ENCODE measurements at regions not wholly inside any gene's neighbourhood (a gene's known extent, or its start where the extent isn't known, plus 50 kb on each side); places are given as distances from the start of the nearest gene placed in this dataset.

DNA sequence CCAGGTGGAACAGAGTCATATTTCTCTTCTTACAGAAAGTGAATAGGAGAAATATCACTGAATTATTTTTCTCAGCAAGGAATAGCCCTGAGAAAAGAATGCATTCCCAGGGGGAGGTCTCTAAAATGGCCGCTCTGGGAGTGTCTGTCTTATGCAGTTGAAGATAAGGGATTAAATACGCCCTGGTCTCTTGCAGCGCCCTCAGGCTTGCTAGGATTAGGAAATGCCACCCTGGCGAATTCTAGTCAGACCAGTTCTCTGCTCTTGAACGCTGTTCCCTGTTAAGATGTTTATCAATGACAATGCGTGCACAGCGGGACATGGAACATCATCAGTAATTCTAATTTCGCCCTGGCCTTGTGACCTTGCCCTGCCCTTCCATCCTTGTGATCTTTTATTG is 949.0 kb upstream of the SEMA6D start:
- Histone ChIP-seq H2AFZ (ENCODE audit: insufficient read depth, low read depth, low read length, poor library complexity, severe bottlenecking) (no peak overlapping the region), H3K27me3 (replicated peaks in 1 of 4; ENCODE audit: control extremely low read depth in 1 of 4, control insufficient read depth in 3 of 4, insufficient read depth in 4 of 4, low read length in 3 of 4) (no peaks in the 10 kb centered on the region), H3K9ac (ENCODE audit: low read length) (no peak overlapping the region), H4K20me1 (ENCODE audit: control insufficient read depth, insufficient read depth, low read length, poor library complexity, severe bottlenecking) (no peaks in the 10 kb centered on the region), H3K27ac (ENCODE audit: low read length in 2 of 2) (no peak overlapping the region), H3K4me1 (ENCODE audit: control insufficient read depth in 2 of 2, insufficient read depth in 2 of 2, low read length in 2 of 2) (no peaks in the 10 kb centered on the region), H3K9me3 (ENCODE audit: control extremely low read depth in 1 of 3, control insufficient read depth in 2 of 3, insufficient read depth in 1 of 3, low read length in 2 of 3) (peaks cover 0 to 10% (median 8%) of the 10 kb centered on the region in 3 donors), H3K4me2 (replicated peaks; ENCODE audit: low read depth, low read length, poor library complexity, severe bottlenecking) (no peak overlapping the region), H3K79me2 (ENCODE audit: control insufficient read depth, insufficient read depth, low read length) (no peaks in the 10 kb centered on the region), H3K36me3 (replicated peaks in 1 of 2; ENCODE audit: control extremely low read depth in 1 of 2, control insufficient read depth in 1 of 2, extremely low read depth in 1 of 2, insufficient read depth in 2 of 2, low read length in 1 of 2) (no peaks in the 10 kb centered on the region), H3K4me3 (ENCODE audit: control extremely low read depth in 1 of 5, extremely low read depth in 1 of 5, insufficient read depth in 1 of 5, low read depth in 2 of 5, low read length in 4 of 5) (no peak overlapping the region)
- H3K27me3 Mint-ChIP-seq: no peaks in the 10 kb centered on the region
- no peak for TF ChIP-seq EZH2 (IDR thresholded peaks at IDR 0.05; ENCODE audit: borderline replicate concordance, insufficient read depth, low read depth, low read length, poor library complexity, severe bottlenecking)
- TF ChIP-seq, protein P1, sequence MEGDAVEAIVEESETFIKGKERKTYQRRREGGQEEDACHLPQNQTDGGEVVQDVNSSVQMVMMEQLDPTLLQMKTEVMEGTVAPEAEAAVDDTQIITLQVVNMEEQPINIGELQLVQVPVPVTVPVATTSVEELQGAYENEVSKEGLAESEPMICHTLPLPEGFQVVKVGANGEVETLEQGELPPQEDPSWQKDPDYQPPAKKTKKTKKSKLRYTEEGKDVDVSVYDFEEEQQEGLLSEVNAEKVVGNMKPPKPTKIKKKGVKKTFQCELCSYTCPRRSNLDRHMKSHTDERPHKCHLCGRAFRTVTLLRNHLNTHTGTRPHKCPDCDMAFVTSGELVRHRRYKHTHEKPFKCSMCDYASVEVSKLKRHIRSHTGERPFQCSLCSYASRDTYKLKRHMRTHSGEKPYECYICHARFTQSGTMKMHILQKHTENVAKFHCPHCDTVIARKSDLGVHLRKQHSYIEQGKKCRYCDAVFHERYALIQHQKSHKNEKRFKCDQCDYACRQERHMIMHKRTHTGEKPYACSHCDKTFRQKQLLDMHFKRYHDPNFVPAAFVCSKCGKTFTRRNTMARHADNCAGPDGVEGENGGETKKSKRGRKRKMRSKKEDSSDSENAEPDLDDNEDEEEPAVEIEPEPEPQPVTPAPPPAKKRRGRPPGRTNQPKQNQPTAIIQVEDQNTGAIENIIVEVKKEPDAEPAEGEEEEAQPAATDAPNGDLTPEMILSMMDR (IDR thresholded peaks at IDR 0.05): no peak
- no peak overlapping the region for H3K4me3 Mint-ChIP-seq
- H3K4me1 Mint-ChIP-seq: no peaks in the 10 kb centered on the region
- CTCF ChIA-PET: no interaction called here
- 94% methylated on average over 8 of the region's 8 CpGs for WGBS (ENCODE audit: insufficient coverage)
- DNase-seq: peak; percentile 2
- H3K9me3 Mint-ChIP-seq (ENCODE audit: insufficient read depth): peaks cover 12% of the 10 kb centered on the region
- ATAC-seq (ENCODE audit: low read depth): no peak
- no peak overlapping the region for H3K27ac Mint-ChIP-seq
- POLR2A ChIA-PET: no interaction called here
- intact Hi-C loops (cut with micrococcal nuclease): no loop called here

GRCh38 chr15:46773016-46773415 is 944.3 kb upstream of the SEMA6D start:
- Histone ChIP-seq H4K20me1 (ENCODE audit: control insufficient read depth, insufficient read depth, low read length, poor library complexity, severe bottlenecking) (no peaks in the 10 kb centered on the region), H3K9me3 (ENCODE audit: control extremely low read depth in 1 of 3, control insufficient read depth in 2 of 3, insufficient read depth in 1 of 3, low read length in 2 of 3) (peaks cover 0 to 10% (median 8%) of the 10 kb centered on the region in 3 donors), H3K4me3 (ENCODE audit: control extremely low read depth in 1 of 5, extremely low read depth in 1 of 5, insufficient read depth in 1 of 5, low read depth in 2 of 5, low read length in 4 of 5) (no peak overlapping the region), H3K27me3 (replicated peaks in 1 of 4; ENCODE audit: control extremely low read depth in 1 of 4, control insufficient read depth in 3 of 4, insufficient read depth in 4 of 4, low read length in 3 of 4) (no peaks in the 10 kb centered on the region), H3K9ac (ENCODE audit: low read length) (no peak overlapping the region), H3K4me1 (ENCODE audit: control insufficient read depth in 2 of 2, insufficient read depth in 2 of 2, low read length in 2 of 2) (no peaks in the 10 kb centered on the region), H3K27ac (ENCODE audit: low read length in 2 of 2) (no peak overlapping the region), H3K36me3 (replicated peaks in 1 of 2; ENCODE audit: control extremely low read depth in 1 of 2, control insufficient read depth in 1 of 2, extremely low read depth in 1 of 2, insufficient read depth in 2 of 2, low read length in 1 of 2) (no peaks in the 10 kb centered on the region), H3K79me2 (ENCODE audit: control insufficient read depth, insufficient read depth, low read length) (no peaks in the 10 kb centered on the region), H2AFZ (ENCODE audit: insufficient read depth, low read depth, low read length, poor library complexity, severe bottlenecking) (no peak overlapping the region), H3K4me2 (replicated peaks; ENCODE audit: low read depth, low read length, poor library complexity, severe bottlenecking) (no peak overlapping the region)
- H3K9me3 Mint-ChIP-seq (ENCODE audit: insufficient read depth): peaks cover 6% of the 10 kb centered on the region
- DNase-seq (no peak), ATAC-seq (ENCODE audit: low read depth) (no peak)
- WGBS (ENCODE audit: insufficient coverage): 70% methylated on average over 3 of the region's 9 CpGs
- intact Hi-C loops (cut with micrococcal nuclease): no loop called here
- ChIA-PET CTCF (no interaction called here), POLR2A (no interaction called here)
- H3K4me1 Mint-ChIP-seq: no peaks in the 10 kb centered on the region
- no peak for TF ChIP-seq EZH2 (IDR thresholded peaks at IDR 0.05; ENCODE audit: borderline replicate concordance, insufficient read depth, low read depth, low read length, poor library complexity, severe bottlenecking)
- TF ChIP-seq, protein P1 (IDR thresholded peaks at IDR 0.05): no peak
- no peak overlapping the region for H3K27ac Mint-ChIP-seq
- no peaks in the 10 kb centered on the region for H3K27me3 Mint-ChIP-seq
- H3K4me3 Mint-ChIP-seq: no peak overlapping the region

Measured in B cell (primary cell).